NCI-H2029 (cell line): ENCODE measurements at regions not wholly inside any gene's neighbourhood (a gene's known extent, or its start where the extent isn't known, plus 50 kb on each side); places are given as distances from the start of the nearest gene placed in this dataset.
"Not testable (repeated sequence)": the region's sequence is repeated elsewhere in the genome, so short reads cannot be mapped to it uniquely, and the experiment has no call there.

Experiments
- DNase-seq: peaks from one replicate; lab custom pipeline; 2025; lab: John Stamatoyannopoulos, UW

DNA sequence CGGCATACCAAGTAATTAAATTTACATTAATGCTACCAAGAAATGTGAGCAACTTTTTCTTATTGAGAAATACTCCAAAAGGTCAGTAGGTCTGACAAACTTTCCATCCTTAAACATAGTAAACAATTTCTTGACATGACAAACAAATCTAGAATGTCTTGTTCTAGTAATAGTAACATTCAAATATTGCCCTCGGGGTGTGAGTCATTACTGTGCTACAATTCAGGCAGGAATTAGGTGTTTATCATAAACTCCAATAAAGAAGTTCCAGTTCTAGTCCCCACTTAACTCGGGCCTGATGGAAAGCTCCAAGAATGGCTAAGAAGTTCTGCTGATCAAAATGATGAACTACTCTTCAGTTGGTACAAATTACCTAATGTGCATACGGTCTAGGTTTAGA, 235.6 kb upstream of the TUSC1 start:
- no peak for DNase-seq

GRCh38 chr9:25904701-25905100, 226.5 kb upstream of the TUSC1 start:
- DNase-seq: no peak

GRCh38 chr9:25891527-25891926, 213.3 kb upstream of the TUSC1 start:
- no peak for DNase-seq

GRCh38 chr9:25889661-25890060, 211.4 kb upstream of the TUSC1 start:
- no peak for DNase-seq

DNA sequence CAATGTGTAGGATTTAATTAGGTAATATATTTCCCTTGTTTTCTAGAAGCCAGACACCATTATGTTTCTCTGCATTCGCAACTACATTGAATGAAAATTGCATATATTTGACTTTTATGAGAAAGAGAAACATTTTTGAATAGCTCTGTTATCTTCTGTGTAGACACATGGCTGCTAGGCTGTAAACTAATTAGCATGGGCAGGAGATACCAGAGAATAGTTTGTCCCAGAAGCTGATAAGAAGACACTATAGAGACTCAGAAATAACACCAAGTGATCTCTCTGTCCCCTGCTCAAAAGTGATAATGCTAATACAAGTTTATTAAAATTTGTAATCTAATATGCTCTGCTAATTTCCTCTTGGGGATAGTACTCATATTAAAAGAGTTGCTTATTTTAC, 198.0 kb upstream of the TUSC1 start:
- DNase-seq: no peak

DNA sequence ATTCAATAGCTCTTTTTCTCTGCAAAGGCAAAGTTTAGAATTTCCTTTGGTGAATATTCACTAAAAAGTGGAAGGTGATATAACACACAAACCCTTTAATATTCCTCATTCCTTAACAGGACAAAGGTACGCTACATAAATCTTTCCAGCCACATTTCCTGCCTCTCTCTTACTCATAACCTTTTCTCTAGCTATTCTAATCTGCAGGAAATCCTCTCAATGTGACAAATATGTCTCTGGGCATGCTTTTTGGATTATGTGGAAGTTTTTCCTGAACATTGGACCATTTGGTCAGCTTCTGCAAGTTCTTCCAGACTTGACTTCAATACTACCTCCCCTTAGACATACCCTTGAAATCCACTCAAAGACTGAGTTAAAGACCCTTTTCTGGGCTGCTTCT, 186.3 kb upstream of the TUSC1 start:
- no peak for DNase-seq

DNA sequence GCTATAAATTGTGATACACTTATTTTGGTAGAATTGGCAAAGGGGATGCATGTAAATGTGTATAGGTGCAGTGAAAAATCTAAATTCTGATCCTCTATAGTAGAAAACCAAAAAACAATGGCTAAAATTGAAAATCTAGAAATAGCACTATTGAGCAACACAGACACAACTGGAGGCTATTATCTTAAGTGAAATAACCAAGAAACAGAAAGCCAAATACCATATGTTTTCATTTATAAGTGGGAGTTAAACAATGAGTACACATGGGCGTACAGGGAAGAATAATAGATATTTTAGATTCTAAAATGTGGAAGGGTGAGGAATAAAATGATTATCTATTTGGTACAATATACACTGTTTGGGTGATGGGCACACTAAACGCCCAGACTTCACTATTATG, 183.2 kb upstream of the TUSC1 start:
- no peak for DNase-seq

GRCh38 chr9:25857147-25857546, 178.9 kb upstream of the TUSC1 start:
- DNase-seq: no peak

DNA sequence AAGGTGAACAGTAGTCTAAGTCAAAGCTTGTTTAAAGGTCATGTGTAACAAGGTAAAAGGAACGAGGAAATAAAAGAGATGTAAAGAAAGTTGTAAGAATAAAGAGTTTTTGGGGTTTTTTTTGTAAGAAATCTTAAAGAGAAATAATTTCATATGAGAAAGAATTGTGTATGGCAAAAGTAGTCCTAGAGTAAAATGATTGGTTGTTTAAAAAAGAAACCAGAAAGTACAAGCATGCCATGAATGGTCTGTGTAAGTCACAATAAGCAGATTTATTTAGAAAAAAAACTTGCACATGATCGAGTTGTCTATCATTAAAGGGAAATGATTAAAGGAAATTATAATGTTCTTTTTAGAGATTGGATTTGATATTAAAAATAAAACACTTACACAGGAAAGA, 172.6 kb upstream of the TUSC1 start:
- no peak for DNase-seq

DNA sequence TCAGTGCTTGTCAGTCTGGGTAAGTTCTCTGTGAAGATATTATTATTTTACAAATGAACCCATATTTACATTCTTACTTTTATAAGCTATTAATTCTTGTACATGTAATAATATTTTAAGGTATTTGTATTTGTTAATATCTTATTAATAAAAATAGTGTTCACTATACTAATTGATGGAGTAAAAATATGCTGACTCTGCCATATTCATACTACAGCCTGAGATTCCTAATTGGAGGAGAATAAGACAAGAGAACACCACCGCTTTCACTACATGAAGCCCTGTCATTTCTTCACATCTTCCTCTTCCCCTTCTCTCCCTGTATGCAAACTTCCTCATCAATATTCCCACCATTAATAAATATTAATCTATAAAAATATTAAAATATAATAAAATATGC, 167.6 kb upstream of the TUSC1 start:
- no peak for DNase-seq

DNA sequence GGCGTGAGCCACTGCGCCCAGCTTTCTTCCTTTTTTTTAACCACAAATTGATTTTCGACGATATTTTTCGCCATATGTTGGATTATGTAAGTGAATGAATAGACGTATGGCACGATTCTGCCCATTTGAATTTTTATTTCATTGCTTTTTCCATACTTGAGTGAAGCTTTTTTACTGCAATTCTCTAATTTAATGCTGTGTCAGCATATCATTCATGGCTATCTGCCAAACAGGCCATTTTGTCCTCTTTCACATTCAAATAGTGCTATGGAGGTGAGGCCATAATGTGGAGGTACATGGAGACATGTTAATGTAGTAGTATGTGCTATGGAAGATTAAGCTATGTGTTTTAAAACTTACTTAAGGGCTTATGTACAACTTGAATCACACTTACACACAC, 152.1 kb upstream of the TUSC1 start:
- DNase-seq: no peak

DNA sequence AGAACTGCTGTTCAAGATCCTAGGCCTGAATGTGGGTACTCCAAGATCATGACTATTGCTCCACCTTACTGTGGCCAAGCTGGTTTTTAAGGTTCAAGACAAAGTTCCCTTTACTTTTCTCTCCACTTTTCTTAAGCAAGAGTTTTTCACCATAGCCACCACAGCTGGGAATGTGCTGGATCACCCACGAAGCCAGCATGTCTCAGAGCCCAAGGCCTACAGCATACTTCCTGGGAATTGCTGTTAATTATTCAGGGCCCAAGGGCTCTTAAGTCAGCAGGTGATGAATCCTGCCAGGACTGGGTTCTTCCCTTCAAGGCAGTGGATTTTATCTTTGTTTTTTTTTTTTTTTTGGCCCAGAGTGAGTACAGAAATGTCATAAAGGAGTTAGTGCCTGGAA, 149.4 kb upstream of the TUSC1 start:
- DNase-seq: no peak

DNA sequence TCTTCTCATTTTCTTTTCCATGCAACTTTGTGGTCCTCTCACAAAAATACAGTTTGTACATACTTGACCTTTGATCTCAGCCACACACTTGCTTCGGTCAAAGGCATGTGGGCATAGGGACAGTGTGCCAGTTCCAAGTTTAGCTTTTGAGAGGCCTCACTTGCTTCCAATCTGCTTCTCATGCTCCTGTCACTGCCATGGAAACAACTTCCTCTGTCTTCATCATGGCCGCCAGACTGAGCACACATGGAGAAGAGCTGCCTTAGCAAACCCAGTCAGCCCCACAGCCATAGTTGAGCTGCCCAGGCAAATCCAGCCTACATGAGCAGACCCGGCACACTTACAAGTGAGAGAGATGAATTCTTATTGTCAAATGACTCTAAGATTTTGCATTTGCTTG, 138.2 kb upstream of the TUSC1 start:
- DNase-seq: no peak

DNA sequence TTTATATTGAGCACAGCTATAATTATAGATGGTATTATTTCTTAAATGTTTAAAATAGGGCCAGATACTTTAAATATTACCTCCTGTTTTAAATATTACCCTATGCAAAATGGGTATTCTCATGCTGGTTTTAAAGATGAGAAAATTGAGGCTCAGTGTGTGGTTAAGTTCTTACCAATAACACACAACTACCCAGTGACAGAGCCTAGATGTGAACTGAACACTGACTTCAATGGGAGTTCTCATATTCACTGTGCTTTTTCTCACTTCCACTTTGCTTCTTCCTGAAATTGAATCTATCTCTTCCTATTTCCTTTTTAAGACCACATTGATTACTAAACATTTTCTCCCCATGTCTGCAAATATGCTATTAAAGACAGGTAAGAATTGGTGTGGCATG, 135.8 kb upstream of the TUSC1 start:
- DNase-seq: no peak

DNA sequence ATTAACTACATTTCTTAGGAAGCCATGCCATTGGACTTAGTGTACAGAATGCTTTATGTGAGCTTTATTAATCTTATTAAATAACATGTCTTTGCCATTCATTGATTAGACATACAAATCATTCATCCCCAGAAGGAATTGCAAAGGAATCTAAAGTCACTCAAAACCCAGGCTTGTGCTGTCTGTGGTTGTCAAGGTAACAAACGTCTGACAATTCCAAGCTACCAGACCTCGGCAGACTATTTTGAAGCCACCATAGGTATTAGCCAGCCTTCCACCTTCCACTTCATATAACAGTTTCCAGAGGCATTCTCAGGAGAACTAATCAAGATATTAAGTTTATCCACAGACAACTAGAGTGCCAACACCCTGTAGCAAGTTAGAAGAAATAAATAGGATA, 135.2 kb upstream of the TUSC1 start:
- no peak for DNase-seq

DNA sequence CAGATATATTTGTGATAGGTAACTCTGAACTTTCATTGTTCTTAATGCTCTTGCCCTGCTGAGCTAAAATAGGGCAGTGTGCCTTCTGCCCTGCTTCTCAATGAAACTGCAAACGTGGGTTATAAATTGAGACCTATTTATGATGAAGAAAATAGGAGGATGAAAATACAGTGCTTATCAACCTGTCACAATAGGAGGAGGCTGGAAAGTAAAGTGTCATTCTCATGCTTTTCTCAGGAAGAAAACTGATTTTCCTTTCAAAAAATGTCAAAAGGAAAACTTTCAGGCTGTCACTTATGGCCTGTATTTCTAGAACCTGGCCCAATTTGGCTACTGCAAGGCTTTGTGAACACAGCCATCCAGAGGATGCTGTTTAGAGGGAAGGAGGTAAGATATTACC, 130.3 kb upstream of the TUSC1 start:
- no peak for DNase-seq

DNA sequence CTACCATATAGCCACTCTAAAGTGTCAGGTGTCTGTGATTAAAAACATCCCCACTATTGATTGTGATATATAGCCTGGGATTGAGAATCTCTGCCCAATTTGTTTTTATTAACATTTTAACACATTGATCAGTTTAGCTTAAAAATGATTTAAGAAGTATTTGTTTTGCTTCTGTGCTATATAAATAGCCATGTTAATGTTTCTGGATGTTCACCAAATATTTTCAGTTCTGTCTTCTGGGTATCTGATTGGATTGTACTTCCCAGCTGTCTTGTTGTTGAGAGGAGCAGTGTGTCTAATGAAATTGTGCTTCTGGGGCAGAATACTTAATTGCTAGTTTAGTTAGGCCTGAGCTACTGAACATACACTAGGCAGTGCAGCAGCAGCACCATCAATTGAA, 126.6 kb upstream of the TUSC1 start:
- no peak for DNase-seq

DNA sequence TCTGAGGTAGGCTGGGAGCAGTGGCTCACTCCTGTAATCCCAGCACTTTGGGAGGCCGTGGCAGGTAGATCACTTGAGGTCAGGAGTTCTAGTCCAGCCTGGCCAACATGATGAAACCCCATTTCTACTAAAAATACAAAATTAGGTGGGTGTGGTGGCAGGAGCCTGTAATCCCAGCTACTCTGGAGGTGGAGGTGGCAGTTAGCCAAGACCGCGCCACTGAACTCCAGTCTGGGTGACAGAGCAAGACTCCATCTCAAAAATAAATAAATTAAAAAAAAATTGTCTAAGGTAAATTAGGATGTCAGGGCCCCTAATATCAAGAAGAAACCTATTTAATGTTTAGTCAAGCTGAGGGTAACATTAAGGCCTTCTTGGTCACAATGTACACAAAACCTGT, 123.7 kb upstream of the TUSC1 start:
- DNase-seq: not testable (repeated sequence)

DNA sequence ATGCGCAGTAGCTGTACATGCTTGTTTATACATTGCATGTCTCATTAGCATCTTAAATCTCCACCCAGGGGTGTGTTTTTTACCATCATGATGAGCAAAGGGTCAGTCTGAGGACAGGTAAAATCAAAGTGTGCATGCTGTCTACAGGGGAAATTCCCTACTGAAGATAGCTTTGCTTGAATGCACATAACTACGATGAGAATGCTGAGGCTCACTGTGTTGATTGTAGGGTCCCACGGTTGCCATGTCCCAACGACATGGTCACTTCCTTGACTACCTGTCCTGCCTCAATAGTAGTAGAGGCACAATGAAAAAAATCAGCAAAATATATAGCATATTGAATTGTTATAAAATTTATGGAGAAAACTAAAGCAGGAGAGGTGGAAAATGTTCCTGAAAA, 95.6 kb upstream of the TUSC1 start:
- DNase-seq: no peak

GRCh38 chr9:25755951-25756350, 77.7 kb upstream of the TUSC1 start:
- DNase-seq: no peak

- DNase-seq: no peak
Observed at GRCh38 chr9:25752398-25752797, 74.2 kb upstream of the TUSC1 start.

GRCh38 chr9:25742256-25742655, 64.0 kb upstream of the TUSC1 start:
- DNase-seq: no peak

DNA sequence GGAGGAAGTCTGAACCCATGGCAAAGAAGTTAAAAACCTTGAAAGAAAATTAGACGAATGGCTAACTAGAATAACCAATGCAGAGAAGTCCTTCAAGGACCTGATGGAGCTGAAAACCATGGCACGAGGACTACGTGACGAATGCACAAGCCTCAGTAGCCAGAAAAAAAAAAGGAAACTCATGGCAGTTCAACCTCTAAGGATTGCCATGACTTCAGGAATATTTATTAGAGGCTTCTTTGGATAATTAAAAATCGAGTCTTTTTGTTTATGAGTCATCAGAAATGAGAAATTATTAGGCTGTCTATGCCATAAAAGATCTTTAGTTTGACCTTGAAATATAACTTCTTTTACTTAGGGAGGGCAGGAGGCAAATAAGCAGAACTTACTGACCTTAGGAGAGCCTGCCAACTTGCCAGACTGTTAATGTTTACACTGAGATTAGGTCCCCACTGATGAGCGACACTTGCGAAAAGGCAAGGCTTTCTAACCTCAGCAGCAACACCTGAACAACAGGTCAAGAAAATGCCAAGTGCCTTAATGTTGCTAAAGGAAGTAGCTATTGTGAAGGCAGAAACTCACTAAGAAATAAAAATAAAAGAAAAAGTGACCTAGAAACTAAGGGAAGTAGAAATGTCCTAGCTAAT, 55.2 kb upstream of the TUSC1 start:
- DNase-seq: no peak

DNA sequence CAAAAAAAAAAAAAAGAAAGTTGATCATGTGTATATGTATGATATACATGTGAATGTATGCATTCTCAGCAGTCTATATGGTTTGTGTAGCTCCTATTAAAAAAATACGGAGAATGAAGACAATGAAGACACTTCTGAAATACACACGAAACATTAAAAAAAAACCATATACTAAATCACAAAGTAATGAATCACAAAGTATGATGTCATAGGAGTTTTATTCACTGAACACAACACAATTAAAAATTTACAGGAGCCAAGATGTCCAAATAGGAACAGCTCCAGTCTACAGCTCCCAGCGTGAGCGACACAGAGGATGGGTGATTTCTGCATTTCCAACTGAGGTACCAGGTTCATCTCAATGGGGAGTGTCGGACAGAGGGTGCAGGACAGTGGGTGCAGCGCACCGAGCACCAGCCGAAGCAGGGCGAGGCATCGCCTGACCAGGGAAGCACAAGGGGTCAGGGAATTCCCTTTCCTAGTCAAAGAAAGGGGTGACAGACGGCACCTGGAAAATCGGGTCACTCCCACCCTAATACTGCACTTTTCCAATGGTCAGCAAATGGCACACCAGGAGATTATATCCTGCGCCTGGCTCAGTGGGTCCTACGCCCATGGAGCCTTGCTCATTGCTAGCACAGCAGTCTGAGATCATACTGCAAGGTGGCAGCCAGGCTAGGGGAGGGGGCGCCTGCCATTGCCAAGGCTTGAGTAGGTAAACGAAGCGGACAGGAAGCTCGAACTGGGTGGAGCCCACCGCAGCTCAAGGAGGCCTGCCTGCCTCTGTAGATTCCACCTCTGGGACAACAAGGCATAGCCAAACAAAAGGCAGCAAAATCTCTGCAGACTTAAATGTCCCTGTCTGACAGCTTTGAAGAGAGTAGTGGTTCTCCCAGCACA, 53.9 kb upstream of the TUSC1 start:
- not testable (repeated sequence) for DNase-seq
